GM18867 (cell line): ENCODE measurements at regions not wholly inside any gene's neighbourhood (a gene's known extent, or its start where the extent isn't known, plus 50 kb on each side); places are given as distances from the start of the nearest gene placed in this dataset.

ENCODE experiments used
- ATAC-seq: cut with Tn5 transposase; IDR thresholded peaks from one replicate; pipeline ENCODE4 v1.9.1; 2021; ENCODE audit warnings: mild to moderate bottlenecking, moderate library complexity; ENCODE audit not compliant: unreplicated experiment

GRCh38 chr9:86836266-86836665, 111.0 kb downstream of the GAS1 start:
- ATAC-seq, result no peak

GRCh38 chr9:86830356-86830755, 117.0 kb downstream of the GAS1 start:
- no peak for ATAC-seq

GRCh38 chr9:86829496-86830046, 117.7 kb downstream of the GAS1 start:
- no peak for ATAC-seq

GRCh38 chr9:86828631-86829030, 118.7 kb downstream of the GAS1 start:
- no peak for ATAC-seq

- no peak for ATAC-seq
These were observed 119.4 kb downstream of the GAS1 start for GRCh38 chr9:86827893-86828292.

GRCh38 chr9:86825299-86825698, 122.0 kb downstream of the GAS1 start:
- ATAC-seq, result no peak

GRCh38 chr9:86822006-86822801, 125.1 kb downstream of the GAS1 start:
- no peak for ATAC-seq

GRCh38 chr9:86821006-86821845, 126.1 kb downstream of the GAS1 start:
- ATAC-seq, result no peak

- no peak for ATAC-seq
These were observed 127.8 kb downstream of the GAS1 start for GRCh38 chr9:86819552-86819951.

GRCh38 chr9:86818636-86819035, 128.7 kb downstream of the GAS1 start:
- ATAC-seq, result no peak

GRCh38 chr9:86816868-86817267, 130.4 kb downstream of the GAS1 start:
- ATAC-seq, result no peak

GRCh38 chr9:86816366-86816765, 130.9 kb downstream of the GAS1 start:
- no peak for ATAC-seq

GRCh38 chr9:86812616-86813015, 134.7 kb downstream of the GAS1 start:
- ATAC-seq, result no peak

- no peak for ATAC-seq
These were observed 137.4 kb downstream of the GAS1 start for GRCh38 chr9:86809759-86810367.

GRCh38 chr9:86809151-86809550, 138.2 kb downstream of the GAS1 start:
- ATAC-seq, result no peak

- no peak for ATAC-seq
These were observed 139.8 kb downstream of the GAS1 start for GRCh38 chr9:86807367-86807976.

GRCh38 chr9:86804011-86804410, 143.3 kb downstream of the GAS1 start:
- no peak for ATAC-seq

- no peak for ATAC-seq
These were observed 144.2 kb downstream of the GAS1 start for GRCh38 chr9:86802900-86803673.

- ATAC-seq, result no peak
These were observed 146.1 kb downstream of the GAS1 start for GRCh38 chr9:86801246-86801645.

- ATAC-seq, result no peak
These were observed 146.6 kb downstream of the GAS1 start for GRCh38 chr9:86800681-86801080.
